Prostate gland (tissue), 2 donors: ENCODE measurements at regions not wholly inside any gene's neighbourhood (a gene's known extent, or its start where the extent isn't known, plus 50 kb on each side); places are given as distances from the start of the nearest gene placed in this dataset.

Experiments
- CTCF ChIP-seq, 4 experiments: fragments of 200-600 bp in 2 of 4; fragments of 450-650 bp in 2 of 4; sonication (generic) in 2 of 4; IDR thresholded peaks; 1 replicate in 3 of 4; 2 replicates in 1 of 4; pipeline ENCODE4 v1.5.1; 2016 to 2019; ENCODE audit warnings: antibody characterized with exemption in 4 of 4, mild to moderate bottlenecking in 2 of 4, moderate library complexity in 2 of 4
- POLR2A ChIP-seq: fragments of 450-650 bp; IDR thresholded peaks from one replicate; pipeline ENCODE4 v1.6.1; 2016; ENCODE audit warnings: antibody characterized with exemption, mild to moderate bottlenecking
- POLR2AphosphoS5 ChIP-seq: sonication (generic); formaldehyde crosslinking; IDR thresholded peaks from one replicate; pipeline ENCODE4 v1.6.1; 2017; ENCODE audit warnings: antibody characterized with exemption

GRCh38 chrX:39611468-39611867 lies 486.3 kb downstream of the BCOR start:
- TF ChIP-seq POLR2A = no peak
- TF ChIP-seq CTCF (IDR thresholded peaks at IDR 0.05) = no peak
- no peak for TF ChIP-seq POLR2AphosphoS5
